Retinal pigment epithelial cell (primary cell): ENCODE measurements at regions not wholly inside any gene's neighbourhood (a gene's known extent, or its start where the extent isn't known, plus 50 kb on each side); places are given as distances from the start of the nearest gene placed in this dataset.

Experiments
- DNase-seq: peaks from one replicate; pipeline ENCODE4 v3.0.0-alpha.2; 2010; ENCODE audit warnings: low read depth
- H3K4me3 ChIP-seq: 2 replicates; pipeline ENCODE4 v1.5.1; 2011; ENCODE audit warnings: mild to moderate bottlenecking, low read length, control low read depth, moderate library complexity
- TF ChIP-seq, protein P1 (sequence below): conservative IDR thresholded peaks from 2 replicates; pipeline ENCODE4 v1.5.1; 2011; ENCODE audit warnings: low read depth, low read length, control low read depth, inconsistent platforms

DNA sequence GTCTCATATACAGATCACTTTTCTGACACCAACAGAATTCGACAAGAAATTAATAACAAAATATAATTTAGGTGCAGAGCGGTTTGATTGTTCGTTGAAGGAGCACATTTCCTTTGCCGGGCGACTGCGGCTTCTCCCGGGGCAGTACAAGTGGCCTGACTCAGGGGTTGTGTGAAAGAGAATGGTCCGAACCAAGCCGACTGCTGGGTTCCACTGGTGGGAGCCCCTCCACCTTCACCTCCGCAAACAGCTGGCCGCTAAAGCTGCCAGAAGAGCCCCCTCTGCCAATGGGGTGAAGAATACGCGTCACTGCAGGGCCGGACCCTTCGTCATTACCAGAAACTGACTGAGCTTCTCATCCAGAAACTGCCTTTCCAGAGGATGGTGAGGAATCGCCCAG, 156.0 kb upstream of the IFNE start:
- TF ChIP-seq, protein P1, sequence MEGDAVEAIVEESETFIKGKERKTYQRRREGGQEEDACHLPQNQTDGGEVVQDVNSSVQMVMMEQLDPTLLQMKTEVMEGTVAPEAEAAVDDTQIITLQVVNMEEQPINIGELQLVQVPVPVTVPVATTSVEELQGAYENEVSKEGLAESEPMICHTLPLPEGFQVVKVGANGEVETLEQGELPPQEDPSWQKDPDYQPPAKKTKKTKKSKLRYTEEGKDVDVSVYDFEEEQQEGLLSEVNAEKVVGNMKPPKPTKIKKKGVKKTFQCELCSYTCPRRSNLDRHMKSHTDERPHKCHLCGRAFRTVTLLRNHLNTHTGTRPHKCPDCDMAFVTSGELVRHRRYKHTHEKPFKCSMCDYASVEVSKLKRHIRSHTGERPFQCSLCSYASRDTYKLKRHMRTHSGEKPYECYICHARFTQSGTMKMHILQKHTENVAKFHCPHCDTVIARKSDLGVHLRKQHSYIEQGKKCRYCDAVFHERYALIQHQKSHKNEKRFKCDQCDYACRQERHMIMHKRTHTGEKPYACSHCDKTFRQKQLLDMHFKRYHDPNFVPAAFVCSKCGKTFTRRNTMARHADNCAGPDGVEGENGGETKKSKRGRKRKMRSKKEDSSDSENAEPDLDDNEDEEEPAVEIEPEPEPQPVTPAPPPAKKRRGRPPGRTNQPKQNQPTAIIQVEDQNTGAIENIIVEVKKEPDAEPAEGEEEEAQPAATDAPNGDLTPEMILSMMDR = no peak
- H3K4me3 ChIP-seq = no peak overlapping the region
- no peak for DNase-seq

DNA sequence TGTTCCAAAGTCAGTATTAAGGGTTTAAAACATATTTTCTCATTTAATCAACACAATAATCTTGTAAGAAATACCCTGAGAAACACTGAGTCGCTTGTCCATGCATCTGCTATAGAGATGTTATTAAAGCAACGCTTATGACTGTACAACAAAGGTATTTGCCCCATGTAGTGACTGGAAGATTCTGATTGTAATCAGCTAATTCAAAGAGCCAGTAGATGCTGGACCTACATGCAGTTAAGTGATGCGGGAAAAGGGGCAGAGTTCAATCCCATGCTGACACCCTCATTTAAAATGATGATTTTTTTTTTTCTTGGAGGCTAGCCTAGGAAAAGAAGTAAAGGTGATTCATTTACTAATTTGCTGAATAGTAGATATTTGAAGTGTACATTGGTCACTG, 149.3 kb upstream of the MTAP start:
- TF ChIP-seq, protein P1 = no peak
- peak; percentile 94 for DNase-seq
- H3K4me3 ChIP-seq = no peak overlapping the region

DNA sequence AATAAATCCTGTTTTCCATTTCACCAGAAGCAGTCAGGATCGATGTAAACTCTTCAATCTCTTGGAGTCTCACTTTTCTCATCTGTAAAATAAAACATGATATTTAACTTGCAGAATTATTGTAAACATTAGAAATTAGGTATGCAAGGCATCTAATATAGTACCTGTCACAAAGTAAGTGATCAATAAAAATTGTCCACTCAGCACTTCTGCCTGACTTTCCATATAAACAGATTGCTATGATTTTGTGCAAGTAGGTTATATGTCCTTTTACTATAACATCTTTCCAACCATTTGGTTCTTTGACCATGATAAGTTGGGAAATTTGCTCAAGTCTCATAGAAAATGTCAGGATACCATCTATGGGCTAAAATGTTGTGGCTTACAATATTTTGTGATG, 148.8 kb upstream of the MTAP start:
- TF ChIP-seq, protein P1 = no peak
- DNase-seq = no peak
- H3K4me3 ChIP-seq = no peak overlapping the region

DNA sequence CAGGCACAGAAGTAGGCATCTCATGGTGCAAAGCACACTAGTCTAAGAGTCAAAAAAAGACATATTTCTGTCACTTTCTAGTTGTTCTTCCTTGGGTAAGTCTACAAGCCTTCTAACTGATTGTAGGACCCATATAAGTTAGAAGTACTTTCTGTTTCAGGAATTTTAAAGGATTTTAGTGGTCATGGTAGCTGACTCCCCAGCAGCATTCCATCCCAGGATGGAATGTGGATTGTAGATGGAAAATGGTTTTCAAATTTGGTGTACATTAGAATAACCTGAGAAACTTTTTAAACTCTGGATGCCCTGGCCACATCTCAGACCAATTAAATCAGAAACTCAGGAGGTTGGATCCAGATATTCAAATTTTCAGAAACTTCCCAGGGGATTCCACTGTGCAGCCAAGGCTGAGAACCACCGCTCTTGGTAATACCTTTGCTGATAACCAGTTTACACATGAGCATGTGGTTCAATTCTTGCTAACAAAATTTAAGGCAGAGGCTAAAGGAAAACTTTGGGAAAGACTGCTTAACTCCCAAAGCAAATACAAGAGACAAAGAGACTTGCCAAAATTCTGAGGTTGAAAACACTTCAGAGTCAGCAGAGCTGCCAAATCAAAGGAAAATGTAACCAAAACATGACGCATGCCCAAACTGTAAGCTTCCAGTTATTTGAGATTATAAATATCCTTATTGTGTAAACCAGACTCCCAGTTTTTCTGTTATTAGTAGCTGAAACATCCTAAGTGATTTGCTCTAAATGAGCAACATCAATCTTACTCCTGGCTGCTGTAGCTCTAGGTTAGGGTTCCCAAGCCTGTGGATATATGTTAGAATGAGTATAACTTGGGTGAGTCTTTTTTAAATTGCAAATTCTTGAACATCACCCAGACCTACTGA, 145.4 kb upstream of the MTAP start:
- TF ChIP-seq, protein P1 = no peak
- peak; percentile 52 for DNase-seq
- H3K4me3 ChIP-seq = no peak overlapping the region

DNA sequence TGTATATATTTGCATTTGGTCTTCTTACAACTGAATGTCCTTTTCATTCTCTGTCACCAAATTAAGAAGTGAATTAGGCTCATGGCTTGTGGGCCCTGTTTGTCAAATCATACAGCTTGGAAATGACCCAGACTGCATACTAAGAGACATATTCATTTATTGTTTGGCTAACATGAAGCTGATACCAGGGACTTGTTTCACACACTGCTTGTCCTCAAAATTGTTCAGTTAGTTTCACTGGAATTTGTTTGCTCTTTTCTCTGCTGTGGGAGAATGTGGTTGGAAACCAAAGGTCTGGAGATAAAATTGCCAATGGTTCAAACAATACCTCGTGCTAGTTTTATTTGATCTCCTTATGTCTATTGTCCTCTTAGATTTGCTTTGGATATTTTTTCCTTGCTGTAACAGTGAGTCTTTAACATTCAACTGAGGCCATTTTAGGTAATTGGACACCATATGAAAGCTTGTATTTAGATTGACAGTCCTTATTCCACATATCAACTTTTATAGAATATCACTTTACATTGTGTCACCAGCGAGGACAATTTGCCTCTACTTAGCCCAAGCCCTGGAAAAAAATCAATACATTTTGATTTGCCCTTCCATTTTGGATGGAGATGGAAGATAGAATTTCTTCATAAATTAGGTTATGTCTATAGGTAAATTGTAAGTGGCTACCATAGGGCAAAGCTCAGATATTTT, 144.3 kb upstream of the MTAP start:
- no peak overlapping the region for H3K4me3 ChIP-seq
- TF ChIP-seq, protein P1 = no peak
- DNase-seq = no peak

DNA sequence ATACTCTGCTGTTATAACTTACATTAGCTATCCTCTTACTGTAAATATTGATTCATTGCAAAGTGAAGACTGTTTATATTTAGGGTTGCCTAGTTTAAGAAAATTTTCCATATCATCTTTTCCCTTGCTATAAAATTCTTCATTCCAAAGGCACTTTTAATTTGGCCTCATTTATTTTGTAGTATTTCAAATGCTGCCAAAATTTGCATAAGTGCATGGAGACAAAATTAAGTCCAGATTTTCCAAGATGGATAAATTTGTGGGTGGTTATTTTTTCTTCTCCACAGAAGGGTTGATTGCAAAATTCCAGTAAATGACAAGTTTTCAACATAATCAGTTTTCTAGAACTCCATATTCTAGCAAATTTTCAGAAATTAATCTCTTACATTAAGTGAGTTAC, 141.5 kb upstream of the MTAP start:
- no peak for DNase-seq
- TF ChIP-seq, protein P1 = no peak
- no peak overlapping the region for H3K4me3 ChIP-seq
